Esophagus (tissue), 2 donors: ENCODE measurements at regions not wholly inside any gene's neighbourhood (a gene's known extent, or its start where the extent isn't known, plus 50 kb on each side); places are given as distances from the start of the nearest gene placed in this dataset.

Experiments
- H3K27ac ChIP-seq, 2 donors: one replicate each; pipeline ENCODE4 v1.5.1; 2013; ENCODE audit warnings: low read depth in 2 of 2, mild to moderate bottlenecking in 2 of 2, inconsistent platforms in 1 of 2, low read length in 1 of 2, moderate library complexity in 1 of 2
- H3K27me3 ChIP-seq, 2 donors: one replicate each; pipeline ENCODE4 v1.6.1; 2013; ENCODE audit warnings: low read length in 2 of 2, control low read depth in 1 of 2, mild to moderate bottlenecking in 1 of 2; ENCODE audit not compliant: insufficient read depth in 2 of 2, control insufficient read depth in 1 of 2
- H3K36me3 ChIP-seq, 2 donors: one replicate each; pipeline ENCODE4 v1.6.1; 2013; ENCODE audit warnings: low read length in 1 of 2; ENCODE audit not compliant: control insufficient read depth in 2 of 2, insufficient read depth in 2 of 2
- H3K4me1 ChIP-seq, 2 donors: one replicate each; pipeline ENCODE4 v1.6.1; 2013; ENCODE audit warnings: low read length in 1 of 2; ENCODE audit not compliant: control insufficient read depth in 2 of 2, insufficient read depth in 2 of 2
- H3K4me3 ChIP-seq, 2 donors: one replicate each; pipeline ENCODE4 v1.5.1; 2013; ENCODE audit warnings: low read length in 2 of 2, mild to moderate bottlenecking in 2 of 2, low read depth in 1 of 2, moderate library complexity in 1 of 2
- H3K9me3 ChIP-seq, 2 donors: one replicate each; pipeline ENCODE4 v1.6.1; 2013; ENCODE audit warnings: mild to moderate bottlenecking in 2 of 2, low read depth in 1 of 2, low read length in 1 of 2, moderate library complexity in 1 of 2; ENCODE audit not compliant: control insufficient read depth in 2 of 2, insufficient read depth in 1 of 2
- WGBS, 2 donors: extraction: QIAGEN DNeasy Blood & Tissue Kit; methylation state at CpG; one replicate each; pipeline ENCODE4 v1.1.7; 2013; 5-methylcytosine and 5-hydroxymethylcytosine counted together
- donor health status: healthy with polysubstance abuse.
- donor health status: Bipolar disorder and iron deficiency.

- Histone ChIP-seq H3K9me3 (no peaks in the 10 kb centered on the region), H3K4me1 (no peaks in the 10 kb centered on the region), H3K27me3 (no peaks in the 10 kb centered on the region), H3K27ac (no peak overlapping the region), H3K4me3 (no peak overlapping the region), H3K36me3 (no peaks in the 10 kb centered on the region)
- 83 to 88% methylated on average over 5 of the region's 5 CpGs for WGBS, 2 donors
Observed at GRCh38 chr1:55574691-55575225, 359.6 kb upstream of the USP24 start.

GRCh38 chr1:55572878-55573734, 357.9 kb upstream of the USP24 start:
- Histone ChIP-seq H3K4me3 (no peak overlapping the region), H3K36me3 (no peaks in the 10 kb centered on the region), H3K27me3 (no peaks in the 10 kb centered on the region), H3K4me1 (no peaks in the 10 kb centered on the region), H3K27ac (no peak overlapping the region), H3K9me3 (no peaks in the 10 kb centered on the region)
- WGBS, 2 donors: 81 to 84% methylated on average over 14 of the region's 14 CpGs

- Histone ChIP-seq H3K4me1 (no peaks in the 10 kb centered on the region), H3K27ac (no peak overlapping the region), H3K9me3 (no peaks in the 10 kb centered on the region), H3K36me3 (no peaks in the 10 kb centered on the region), H3K4me3 (no peak overlapping the region), H3K27me3 (no peaks in the 10 kb centered on the region)
- WGBS, 2 donors: 89 to 90% methylated on average over 3 of the region's 3 CpGs
Observed at GRCh38 chr1:55571767-55572166, 356.6 kb upstream of the USP24 start.

- 89 to 92% methylated on average over 2 of the region's 2 CpGs for WGBS, 2 donors
- Histone ChIP-seq H3K27me3 (no peaks in the 10 kb centered on the region), H3K4me1 (no peaks in the 10 kb centered on the region), H3K36me3 (no peaks in the 10 kb centered on the region), H3K4me3 (no peak overlapping the region), H3K27ac (no peak overlapping the region), H3K9me3 (no peaks in the 10 kb centered on the region)
Observed at GRCh38 chr1:55569417-55569816, 354.3 kb upstream of the USP24 start.

- 74 to 90% methylated on average over 2 of the region's 2 CpGs for WGBS, 2 donors
- H3K36me3 ChIP-seq: no peaks in the 10 kb centered on the region
Observed at GRCh38 chr1:55568732-55569131, 353.6 kb upstream of the USP24 start.

DNA sequence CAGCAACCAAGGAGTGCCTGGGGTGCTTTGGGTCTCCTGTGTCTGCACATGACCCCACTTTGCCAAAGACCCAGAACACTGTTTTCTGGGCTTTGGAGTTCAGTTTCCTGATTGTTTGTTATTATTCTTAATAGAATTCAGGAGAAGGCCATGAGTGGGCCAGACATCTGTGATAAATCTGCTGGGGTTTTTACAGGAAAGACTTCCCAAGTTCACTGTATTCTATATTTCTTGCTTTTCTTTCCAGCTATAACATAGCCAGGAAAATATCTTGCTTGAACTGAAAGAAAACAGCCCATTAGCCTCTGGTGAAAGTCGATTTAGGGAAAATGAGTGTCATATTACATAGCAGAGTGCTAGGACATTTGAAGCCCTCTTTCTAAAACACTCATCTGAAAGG, 345.1 kb upstream of the USP24 start:
- H3K27ac ChIP-seq: no peak overlapping the region
- peaks cover 0 to 2% of the 10 kb centered on the region in 2 donors for H3K4me1 ChIP-seq
- 26 to 34% methylated on average over 1 of the region's 1 CpG for WGBS, 2 donors

More at GRCh38 chr1:55568732-55569131, 353.6 kb upstream of the USP24 start:
- Histone ChIP-seq H3K27ac (no peak overlapping the region), H3K4me1 (no peaks in the 10 kb centered on the region), H3K9me3 (no peaks in the 10 kb centered on the region), H3K27me3 (no peaks in the 10 kb centered on the region), H3K4me3 (no peak overlapping the region)

DNA sequence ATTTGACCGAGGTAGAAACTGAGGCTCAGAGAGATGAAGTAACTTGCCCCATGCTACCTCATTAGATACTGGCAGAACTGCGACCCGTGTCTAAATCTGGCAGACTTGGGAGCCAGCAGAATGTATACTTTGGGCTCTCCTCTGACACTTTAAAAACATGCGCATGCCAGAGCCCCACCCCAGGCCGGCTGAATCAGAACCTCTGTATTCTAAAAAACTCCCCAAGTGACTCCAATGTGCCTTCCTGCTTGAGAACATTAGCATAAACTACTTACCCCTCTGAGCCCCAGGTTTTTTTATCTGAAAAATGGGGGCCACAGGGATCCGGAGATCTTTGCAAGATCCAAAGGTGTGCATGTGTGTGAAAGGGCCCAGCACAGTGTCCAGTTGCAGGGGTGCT, 344.7 kb upstream of the USP24 start:
- H3K9me3 ChIP-seq: no peaks in the 10 kb centered on the region
- H3K27ac ChIP-seq: no peak overlapping the region
- no peak overlapping the region for H3K4me3 ChIP-seq
- H3K27me3 ChIP-seq: no peaks in the 10 kb centered on the region
- H3K4me1 ChIP-seq: peaks cover 0 to 2% of the 10 kb centered on the region in 2 donors
- H3K36me3 ChIP-seq: no peaks in the 10 kb centered on the region
- WGBS, 2 donors: 52 to 67% methylated on average over 6 of the region's 6 CpGs

More for the DNA sequence above, 345.1 kb upstream of the USP24 start:
- no peaks in the 10 kb centered on the region for H3K9me3 ChIP-seq
- no peaks in the 10 kb centered on the region for H3K36me3 ChIP-seq
- no peaks in the 10 kb centered on the region for H3K27me3 ChIP-seq
- no peak overlapping the region for H3K4me3 ChIP-seq

DNA sequence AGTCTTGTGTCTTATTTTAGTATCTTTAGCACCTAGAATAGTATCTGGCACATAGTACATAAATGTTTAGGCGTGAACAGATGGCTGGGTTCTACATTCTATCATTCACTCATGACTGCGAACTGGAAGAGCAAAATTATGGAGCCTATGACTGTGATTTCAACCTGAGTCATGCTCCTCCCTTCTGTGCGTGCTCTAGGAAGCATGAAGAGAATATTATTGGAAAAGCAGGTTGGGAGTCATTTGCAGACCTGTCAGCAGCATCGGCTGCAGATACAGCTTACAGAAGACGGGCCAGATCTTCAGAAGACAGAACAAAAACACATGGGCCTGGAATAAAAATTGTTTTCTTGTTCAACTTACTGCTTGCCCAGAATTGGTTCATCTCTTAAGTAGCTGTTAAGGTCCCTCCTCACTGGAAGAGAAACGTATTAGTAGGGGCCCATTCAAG, 344.0 kb upstream of the USP24 start:
- Histone ChIP-seq H3K27me3 (no peaks in the 10 kb centered on the region), H3K4me1 (peaks cover 0 to 2% of the 10 kb centered on the region in 2 donors), H3K36me3 (no peaks in the 10 kb centered on the region), H3K27ac (no peak overlapping the region), H3K4me3 (no peak overlapping the region), H3K9me3 (no peaks in the 10 kb centered on the region)
- 76 to 80% methylated on average over 6 of the region's 6 CpGs for WGBS, 2 donors

DNA sequence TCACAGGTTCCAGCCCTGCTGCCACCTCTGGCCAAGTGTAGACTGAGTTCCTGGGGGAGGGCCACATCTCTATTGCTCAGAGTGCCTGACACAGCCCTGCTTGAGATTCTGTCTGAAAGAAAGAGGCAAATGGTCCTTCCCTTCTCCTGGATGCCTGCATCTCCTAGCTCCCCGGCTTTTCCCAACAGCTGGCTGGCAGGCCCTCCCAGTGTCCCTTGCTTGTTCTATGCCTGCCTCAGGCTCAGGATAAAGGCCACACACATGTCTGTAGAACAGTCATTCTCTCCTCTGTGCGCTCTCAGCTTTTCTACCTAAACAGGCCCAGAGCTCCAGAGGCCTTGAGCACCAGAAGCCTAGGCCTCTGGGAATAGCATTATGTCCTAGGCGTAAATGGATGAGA, 343.4 kb upstream of the USP24 start:
- peaks cover 0 to 2% of the 10 kb centered on the region in 2 donors for H3K4me1 ChIP-seq
- no peak overlapping the region for H3K4me3 ChIP-seq
- no peaks in the 10 kb centered on the region for H3K36me3 ChIP-seq
- no peaks in the 10 kb centered on the region for H3K27me3 ChIP-seq
- no peaks in the 10 kb centered on the region for H3K9me3 ChIP-seq
- 90 to 91% methylated on average over 3 of the region's 3 CpGs for WGBS, 2 donors
- no peak overlapping the region for H3K27ac ChIP-seq
